ENCODE measurements at regions not wholly inside any gene's neighbourhood (a gene's known extent, or its start where the extent isn't known, plus 50 kb on each side); places are given as distances from the start of the nearest gene placed in this dataset.

GRCh38 chr11:28679795-28680468 is 571.7 kb downstream of the METTL15 start:
- TF ChIP-seq NFIC (IDR thresholded peaks at IDR 0.05) (no peak), EP300 (IDR thresholded peaks at IDR 0.05; ENCODE audit: borderline replicate concordance) (no peak), YY1 (IDR thresholded peaks at IDR 0.05; ENCODE audit: low read depth) (no peak), REST (IDR thresholded peaks at IDR 0.05; ENCODE audit: low read depth) (no peak), EGR1 (IDR thresholded peaks at IDR 0.05) (no peak), MAX (IDR thresholded peaks at IDR 0.05) (no peak), TEAD4 (IDR thresholded peaks at IDR 0.05) (no peak)

Measured in Ishikawa (cell line).